ENCODE measurements at regions not wholly inside any gene's neighbourhood (a gene's known extent, or its start where the extent isn't known, plus 50 kb on each side); places are given as distances from the start of the nearest gene placed in this dataset.

- intact Hi-C loops (cut with micrococcal nuclease) (no loop called here), dilution Hi-C loops (cut with MboI; ENCODE audit: extremely low pct_ligation_motif_present, low sequenced_read_pairs) (no loop called here)
- Histone ChIP-seq H4K20me1 (replicated peaks; ENCODE audit: control insufficient read depth, extremely low read depth, insufficient read depth, low read length) (no peaks in the 10 kb centered on the region), H3K4me2 (ENCODE audit: insufficient read depth, low read length) (no peak overlapping the region), H3K79me2 (ENCODE audit: control insufficient read depth, insufficient read depth, low read length) (no peaks in the 10 kb centered on the region), H3K27ac (ENCODE audit: insufficient read depth, low read depth, low read length) (no peak overlapping the region), H3K9me1 (replicated peaks; ENCODE audit: control insufficient read depth, extremely low read depth, insufficient read depth, low read length) (no peaks in the 10 kb centered on the region), H3K4me1 (ENCODE audit: control insufficient read depth, extremely low read depth, insufficient read depth, low read length) (no peaks in the 10 kb centered on the region), H3K9me3 (replicated peaks; ENCODE audit: control insufficient read depth, insufficient read depth, low read length) (no peaks in the 10 kb centered on the region), H2AFZ (ENCODE audit: low read depth, low read length) (no peak overlapping the region), H3K27me3 (ENCODE audit: control insufficient read depth in 2 of 2, insufficient read depth in 2 of 2, low read length in 2 of 2) (no peaks in the 10 kb centered on the region), H3K9ac (replicated peaks; ENCODE audit: extremely low read depth, insufficient read depth, low read length) (no peak overlapping the region), H3K4me3 (replicated peaks in 1 of 3; ENCODE audit: insufficient read depth in 1 of 3, low read depth in 1 of 3, low read length in 3 of 3) (no peak overlapping the region), H3K36me3 (ENCODE audit: control insufficient read depth in 2 of 2, extremely low read depth in 1 of 2, insufficient read depth in 2 of 2, low read length in 2 of 2) (no peaks in the 10 kb centered on the region)
- POLR2A ChIA-PET = no interaction called here
- DNase-seq (ENCODE audit: low read depth, low spot score) = no peak
- BruUV-seq (replicated peaks) = no TSS peak
- FAIRE-seq = no peak
- no peak for TF ChIP-seq GATA2 (IDR thresholded peaks at IDR 0.05; ENCODE audit: insufficient read depth, insufficient read length, low read depth, low read length)
- CTCF ChIA-PET = no interaction called here
Observed at GRCh38 chr5:174271316-174271715, 225.8 kb downstream of the NSG2 start.

GRCh38 chr5:174272671-174273070, 227.2 kb downstream of the NSG2 start:
- no peak overlapping the region for H2AFZ ChIP-seq (ENCODE audit: low read depth, low read length)

More at GRCh38 chr5:174272671-174273070, 227.2 kb downstream of the NSG2 start:
- Histone ChIP-seq H3K27ac (ENCODE audit: insufficient read depth, low read depth, low read length) (no peak overlapping the region), H3K9me1 (replicated peaks; ENCODE audit: control insufficient read depth, extremely low read depth, insufficient read depth, low read length) (no peaks in the 10 kb centered on the region), H3K4me3 (replicated peaks in 1 of 3; ENCODE audit: insufficient read depth in 1 of 3, low read depth in 1 of 3, low read length in 3 of 3) (no peak overlapping the region), H3K36me3 (ENCODE audit: control insufficient read depth in 2 of 2, extremely low read depth in 1 of 2, insufficient read depth in 2 of 2, low read length in 2 of 2) (no peaks in the 10 kb centered on the region), H3K9me3 (replicated peaks; ENCODE audit: control insufficient read depth, insufficient read depth, low read length) (peaks cover under 1% of the 10 kb centered on the region), H3K27me3 (ENCODE audit: control insufficient read depth in 2 of 2, insufficient read depth in 2 of 2, low read length in 2 of 2) (no peaks in the 10 kb centered on the region), H3K4me2 (ENCODE audit: insufficient read depth, low read length) (no peak overlapping the region), H3K4me1 (ENCODE audit: control insufficient read depth, extremely low read depth, insufficient read depth, low read length) (no peaks in the 10 kb centered on the region), H3K79me2 (ENCODE audit: control insufficient read depth, insufficient read depth, low read length) (no peaks in the 10 kb centered on the region), H4K20me1 (replicated peaks; ENCODE audit: control insufficient read depth, extremely low read depth, insufficient read depth, low read length) (no peaks in the 10 kb centered on the region), H3K9ac (replicated peaks; ENCODE audit: extremely low read depth, insufficient read depth, low read length) (no peak overlapping the region)
- CTCF ChIA-PET = no interaction called here
- TF ChIP-seq POLR2A (IDR thresholded peaks at IDR 0.05; ENCODE audit: low read depth, low read length) (no peak), CTCF (IDR thresholded peaks at IDR 0.05; ENCODE audit: extremely low read depth in 1 of 2, insufficient read depth in 1 of 2, low read depth in 1 of 2, low read length in 2 of 2) (no peak), POLR2AphosphoS5 (IDR thresholded peaks at IDR 0.05; ENCODE audit: insufficient read depth, low read depth, low read length) (no peak), JUN (IDR thresholded peaks at IDR 0.05; ENCODE audit: borderline replicate concordance, insufficient read depth, insufficient read length, low read depth) (no peak), MYC (IDR thresholded peaks at IDR 0.05; ENCODE audit: low read depth, low read length) (no peak), EZH2 (IDR thresholded peaks at IDR 0.05; ENCODE audit: borderline replicate concordance, low read depth, low read length, severe bottlenecking) (no peak), MAX (IDR thresholded peaks at IDR 0.05; ENCODE audit: insufficient read depth, insufficient read length) (no peak), GATA2 (IDR thresholded peaks at IDR 0.05; ENCODE audit: insufficient read depth, insufficient read length, low read depth, low read length) (no peak), FOS (IDR thresholded peaks at IDR 0.05; ENCODE audit: borderline replicate concordance, insufficient read depth, low read length) (no peak)
- intact Hi-C loops (cut with micrococcal nuclease) (no loop called here), dilution Hi-C loops (cut with MboI; ENCODE audit: extremely low pct_ligation_motif_present, low sequenced_read_pairs) (no loop called here)
- DNase-seq (ENCODE audit: low read depth, low spot score) (no peak), FAIRE-seq (no peak)
- POLR2A ChIA-PET = no interaction called here
- BruUV-seq (replicated peaks) = no TSS peak
